Thyroid gland (tissue), 4 donors: ENCODE measurements at regions not wholly inside any gene's neighbourhood (a gene's known extent, or its start where the extent isn't known, plus 50 kb on each side); places are given as distances from the start of the nearest gene placed in this dataset.

ENCODE experiments used
- CTCF ChIP-seq, 6 experiments: fragments of 200-600 bp in 3 of 6; fragments of 450-650 bp in 3 of 6; sonication (generic) in 3 of 6; IDR thresholded peaks; one replicate each; pipeline ENCODE4 v1.5.1; 2016 to 2019; ENCODE audit warnings: antibody characterized with exemption in 6 of 6, mild to moderate bottlenecking in 2 of 6, inconsistent platforms in 1 of 6, moderate library complexity in 1 of 6
- POLR2A ChIP-seq, 2 donors: fragments of 450-650 bp; IDR thresholded peaks; one replicate each; pipeline ENCODE4 v1.6.1; 2017; ENCODE audit warnings: antibody characterized with exemption in 2 of 2, mild to moderate bottlenecking in 2 of 2, moderate library complexity in 1 of 2

GRCh38 chr6:110547266-110547964, 71.0 kb upstream of the SLC22A16 start:
- TF ChIP-seq CTCF (IDR thresholded peaks at IDR 0.05) (no peak), POLR2A (IDR thresholded peaks at IDR 0.05) (no peak)
